Keratinocyte (primary cell): ENCODE measurements at regions not wholly inside any gene's neighbourhood (a gene's known extent, or its start where the extent isn't known, plus 50 kb on each side); places are given as distances from the start of the nearest gene placed in this dataset.

ENCODE experiments used
- DNase-seq: peaks from one replicate; pipeline ENCODE4 v3.0.0-alpha.2; 2011; ENCODE audit warnings: low read depth, missing footprints, low spot score
- FAIRE-seq: peaks from 2 replicates; lab custom pipeline; 2011; peaks lifted over from hg19 to GRCh38; lab: Jason Lieb, UNC
- H2AFZ ChIP-seq: 2 replicates; pipeline ENCODE4 v1.6.0; 2012; ENCODE audit warnings: low read length, control low read depth, inconsistent platforms; ENCODE audit not compliant: control insufficient read depth
- H3K27ac ChIP-seq: 2 replicates; pipeline ENCODE4 v1.5.1; 2011; ENCODE audit warnings: low read length; ENCODE audit not compliant: control insufficient read depth, insufficient read depth
- H3K27me3 ChIP-seq: 3 replicates; pipeline ENCODE4 v1.6.0; 2011; ENCODE audit warnings: low read length; ENCODE audit not compliant: control insufficient read depth, insufficient read depth; ENCODE audit errors: extremely low read depth
- H3K36me3 ChIP-seq, 2 experiments: 2 replicates in 1 of 2; 3 replicates in 1 of 2; pipeline ENCODE4 v1.5.1; 2011; ENCODE audit warnings: low read length in 2 of 2, mild to moderate bottlenecking in 1 of 2; ENCODE audit not compliant: control insufficient read depth in 2 of 2, insufficient read depth in 2 of 2; ENCODE audit errors: extremely low read depth in 1 of 2
- H3K4me1 ChIP-seq: 3 replicates; pipeline ENCODE4 v1.5.1; 2011; ENCODE audit warnings: low read length; ENCODE audit not compliant: control insufficient read depth, insufficient read depth; ENCODE audit errors: extremely low read depth
- H3K4me2 ChIP-seq: 3 replicates; pipeline ENCODE4 v1.6.0; 2011; ENCODE audit warnings: low read depth, low read length; ENCODE audit not compliant: control insufficient read depth, insufficient read depth; ENCODE audit errors: extremely low read depth
- H3K4me3 ChIP-seq, 3 experiments: fragments of 200-600 bp in 1 of 3; sonication (generic) in 1 of 3; 2 replicates in 2 of 3; 3 replicates in 1 of 3; pipeline ENCODE4 v1.5.1; 2011 to 2016; ENCODE audit warnings: low read length in 3 of 3, mild to moderate bottlenecking in 3 of 3, control low read depth in 2 of 3, inconsistent platforms in 1 of 3, low read depth in 1 of 3, mixed read lengths in 1 of 3, mixed run types in 1 of 3, moderate library complexity in 1 of 3; ENCODE audit not compliant: control insufficient read depth in 2 of 3, insufficient read depth in 2 of 3; ENCODE audit errors: extremely low read depth in 1 of 3
- H3K79me2 ChIP-seq: 2 replicates; pipeline ENCODE4 v1.6.0; 2012; ENCODE audit warnings: low read length; ENCODE audit not compliant: control insufficient read depth, insufficient read depth
- H3K9ac ChIP-seq: 3 replicates; pipeline ENCODE4 v1.6.0; 2011; ENCODE audit warnings: low read length; ENCODE audit not compliant: control insufficient read depth, insufficient read depth; ENCODE audit errors: extremely low read depth
- H3K9me1 ChIP-seq: 3 replicates; pipeline ENCODE4 v1.6.0; 2011; ENCODE audit warnings: low read length; ENCODE audit not compliant: control insufficient read depth, insufficient read depth; ENCODE audit errors: extremely low read depth
- H3K9me3 ChIP-seq: 2 replicates; pipeline ENCODE4 v1.5.1; 2012; ENCODE audit warnings: low read depth, low read length; ENCODE audit not compliant: control insufficient read depth
- H4K20me1 ChIP-seq: 3 replicates; pipeline ENCODE4 v1.6.0; 2011; ENCODE audit warnings: low read length; ENCODE audit not compliant: control insufficient read depth, insufficient read depth; ENCODE audit errors: extremely low read depth
- EZH2 ChIP-seq: IDR thresholded peaks from one replicate; pipeline ENCODE4 v1.6.1; 2012; ENCODE audit warnings: inconsistent platforms, mild to moderate bottlenecking, low read length, moderate library complexity
- dilution Hi-C: fragments of 300-500 bp; cut with MboI; formaldehyde crosslinking; loops from one replicate; pipeline ENCODE4 v1.7.0; 2020; ENCODE audit warnings: low sequenced_read_pairs; ENCODE audit not compliant: extremely low pct_ligation_motif_present
- TF ChIP-seq, protein P1 (sequence below), 3 experiments: IDR thresholded peaks in 1 of 3; conservative IDR thresholded peaks in 1 of 3; optimal IDR thresholded peaks in 1 of 3; 2 replicates in 2 of 3; 3 replicates in 1 of 3; pipeline versions ENCODE3 to v1.5.1; 2011; ENCODE audit warnings: low read length in 3 of 3, mild to moderate bottlenecking in 3 of 3, moderate library complexity in 2 of 3, control low read depth in 1 of 3, inconsistent platforms in 1 of 3; ENCODE audit not compliant: insufficient read depth in 2 of 3; ENCODE audit errors: extremely low read depth in 1 of 3

DNA sequence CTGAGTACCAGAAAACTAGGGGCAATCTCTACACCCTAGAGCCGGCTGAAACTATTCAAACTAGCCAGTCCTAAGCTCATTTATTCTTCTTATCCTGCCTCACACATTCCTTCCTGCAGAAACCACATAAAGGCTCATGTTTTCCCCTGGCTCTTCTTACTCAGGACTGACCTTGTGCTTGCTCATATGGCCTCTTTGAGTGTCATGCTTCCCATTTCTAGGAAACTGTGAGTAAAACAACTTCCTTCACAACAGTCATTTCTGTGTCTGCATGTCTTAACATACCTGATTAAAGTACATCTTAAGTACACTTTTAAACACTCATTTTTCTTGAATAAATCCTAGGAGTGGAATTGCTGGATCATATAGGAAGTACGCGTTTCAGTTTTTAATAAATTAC is 52.3 kb upstream of the KIAA1217 start:
- H2AFZ ChIP-seq, result no peak overlapping the region
- dilution Hi-C loops, result no loop called here
- no peaks in the 10 kb centered on the region for H3K9me3 ChIP-seq
- no peaks in the 10 kb centered on the region for H3K9me1 ChIP-seq
- no peaks in the 10 kb centered on the region for H3K36me3 ChIP-seq
- H4K20me1 ChIP-seq, result no peaks in the 10 kb centered on the region
- no peaks in the 10 kb centered on the region for H3K4me1 ChIP-seq
- H3K9ac ChIP-seq, result no peak overlapping the region
- H3K4me2 ChIP-seq, result no peak overlapping the region
- no peaks in the 10 kb centered on the region for H3K27me3 ChIP-seq
- TF ChIP-seq EZH2, result no peak
- TF ChIP-seq, protein P1, sequence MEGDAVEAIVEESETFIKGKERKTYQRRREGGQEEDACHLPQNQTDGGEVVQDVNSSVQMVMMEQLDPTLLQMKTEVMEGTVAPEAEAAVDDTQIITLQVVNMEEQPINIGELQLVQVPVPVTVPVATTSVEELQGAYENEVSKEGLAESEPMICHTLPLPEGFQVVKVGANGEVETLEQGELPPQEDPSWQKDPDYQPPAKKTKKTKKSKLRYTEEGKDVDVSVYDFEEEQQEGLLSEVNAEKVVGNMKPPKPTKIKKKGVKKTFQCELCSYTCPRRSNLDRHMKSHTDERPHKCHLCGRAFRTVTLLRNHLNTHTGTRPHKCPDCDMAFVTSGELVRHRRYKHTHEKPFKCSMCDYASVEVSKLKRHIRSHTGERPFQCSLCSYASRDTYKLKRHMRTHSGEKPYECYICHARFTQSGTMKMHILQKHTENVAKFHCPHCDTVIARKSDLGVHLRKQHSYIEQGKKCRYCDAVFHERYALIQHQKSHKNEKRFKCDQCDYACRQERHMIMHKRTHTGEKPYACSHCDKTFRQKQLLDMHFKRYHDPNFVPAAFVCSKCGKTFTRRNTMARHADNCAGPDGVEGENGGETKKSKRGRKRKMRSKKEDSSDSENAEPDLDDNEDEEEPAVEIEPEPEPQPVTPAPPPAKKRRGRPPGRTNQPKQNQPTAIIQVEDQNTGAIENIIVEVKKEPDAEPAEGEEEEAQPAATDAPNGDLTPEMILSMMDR (optimal IDR thresholded peaks at IDR 0.05 in 1 of 3, IDR thresholded peaks at IDR 0.05 in 1 of 3, conservative IDR thresholded peaks at IDR 0.05 in 1 of 3; ENCODE audit: extremely low read depth in 1 of 3, insufficient read depth in 2 of 3, low read length in 3 of 3), result no peak
- DNase-seq, result no peak
- no peaks in the 10 kb centered on the region for H3K79me2 ChIP-seq
- H3K27ac ChIP-seq, result no peak overlapping the region
- FAIRE-seq, result no peak
- H3K4me3 ChIP-seq, result no peak overlapping the region

GRCh38 chr10:24157567-24157966 is 51.4 kb upstream of the KIAA1217 start:
- no peaks in the 10 kb centered on the region for H3K27me3 ChIP-seq
- H3K9ac ChIP-seq, result no peak overlapping the region
- no peaks in the 10 kb centered on the region for H4K20me1 ChIP-seq
- no peak overlapping the region for H3K27ac ChIP-seq
- no peaks in the 10 kb centered on the region for H3K9me1 ChIP-seq
- no peaks in the 10 kb centered on the region for H3K4me1 ChIP-seq
- no peak overlapping the region for H2AFZ ChIP-seq
- H3K4me3 ChIP-seq, result no peak overlapping the region
- H3K36me3 ChIP-seq, result no peaks in the 10 kb centered on the region
- DNase-seq (no peak), FAIRE-seq (no peak)
- dilution Hi-C loops, result no loop called here
- no peak for TF ChIP-seq EZH2
- TF ChIP-seq, protein P1 (optimal IDR thresholded peaks at IDR 0.05 in 1 of 3, IDR thresholded peaks at IDR 0.05 in 1 of 3, conservative IDR thresholded peaks at IDR 0.05 in 1 of 3; ENCODE audit: extremely low read depth in 1 of 3, insufficient read depth in 2 of 3, low read length in 3 of 3), result no peak
- H3K4me2 ChIP-seq, result no peak overlapping the region
- no peaks in the 10 kb centered on the region for H3K9me3 ChIP-seq
- no peaks in the 10 kb centered on the region for H3K79me2 ChIP-seq
